ENCODE measurements at regions not wholly inside any gene's neighbourhood (a gene's known extent, or its start where the extent isn't known, plus 50 kb on each side); places are given as distances from the start of the nearest gene placed in this dataset.

DNA sequence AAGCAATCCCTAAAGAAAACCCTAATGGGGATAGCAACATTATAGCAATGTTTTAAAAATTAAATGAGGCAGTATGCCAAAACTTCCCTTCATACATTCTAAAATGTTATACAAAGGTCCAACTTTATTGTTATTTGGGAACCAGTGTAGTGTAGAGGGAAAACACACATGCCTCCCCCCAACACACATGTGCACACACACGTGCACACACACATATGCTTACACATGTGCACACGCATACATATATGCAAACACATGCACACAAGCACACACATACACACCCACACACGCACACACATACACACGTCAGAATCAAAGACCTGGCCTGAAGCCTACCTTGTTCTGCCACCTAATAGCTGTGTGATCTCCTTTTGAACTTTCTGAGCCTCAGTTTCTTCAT, 83.3 kb downstream of the SCN11A start:
- no peak for TF ChIP-seq EZH2 (IDR thresholded peaks at IDR 0.05; ENCODE audit: borderline replicate concordance, insufficient read depth, low read depth, low read length, poor library complexity, severe bottlenecking)
- TF ChIP-seq, protein P1, sequence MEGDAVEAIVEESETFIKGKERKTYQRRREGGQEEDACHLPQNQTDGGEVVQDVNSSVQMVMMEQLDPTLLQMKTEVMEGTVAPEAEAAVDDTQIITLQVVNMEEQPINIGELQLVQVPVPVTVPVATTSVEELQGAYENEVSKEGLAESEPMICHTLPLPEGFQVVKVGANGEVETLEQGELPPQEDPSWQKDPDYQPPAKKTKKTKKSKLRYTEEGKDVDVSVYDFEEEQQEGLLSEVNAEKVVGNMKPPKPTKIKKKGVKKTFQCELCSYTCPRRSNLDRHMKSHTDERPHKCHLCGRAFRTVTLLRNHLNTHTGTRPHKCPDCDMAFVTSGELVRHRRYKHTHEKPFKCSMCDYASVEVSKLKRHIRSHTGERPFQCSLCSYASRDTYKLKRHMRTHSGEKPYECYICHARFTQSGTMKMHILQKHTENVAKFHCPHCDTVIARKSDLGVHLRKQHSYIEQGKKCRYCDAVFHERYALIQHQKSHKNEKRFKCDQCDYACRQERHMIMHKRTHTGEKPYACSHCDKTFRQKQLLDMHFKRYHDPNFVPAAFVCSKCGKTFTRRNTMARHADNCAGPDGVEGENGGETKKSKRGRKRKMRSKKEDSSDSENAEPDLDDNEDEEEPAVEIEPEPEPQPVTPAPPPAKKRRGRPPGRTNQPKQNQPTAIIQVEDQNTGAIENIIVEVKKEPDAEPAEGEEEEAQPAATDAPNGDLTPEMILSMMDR (IDR thresholded peaks at IDR 0.05), result no peak
- Histone ChIP-seq H3K36me3 (replicated peaks in 1 of 2; ENCODE audit: control extremely low read depth in 1 of 2, control insufficient read depth in 1 of 2, extremely low read depth in 1 of 2, insufficient read depth in 2 of 2, low read length in 1 of 2) (no peaks in the 10 kb centered on the region), H3K79me2 (ENCODE audit: control insufficient read depth, insufficient read depth, low read length) (no peaks in the 10 kb centered on the region), H3K4me2 (replicated peaks; ENCODE audit: low read depth, low read length, poor library complexity, severe bottlenecking) (no peak overlapping the region), H2AFZ (ENCODE audit: insufficient read depth, low read depth, low read length, poor library complexity, severe bottlenecking) (no peak overlapping the region), H4K20me1 (ENCODE audit: control insufficient read depth, insufficient read depth, low read length, poor library complexity, severe bottlenecking) (no peaks in the 10 kb centered on the region), H3K27ac (ENCODE audit: low read length in 2 of 2) (no peak overlapping the region), H3K4me1 (ENCODE audit: control insufficient read depth in 2 of 2, insufficient read depth in 2 of 2, low read length in 2 of 2) (no peaks in the 10 kb centered on the region), H3K4me3 (ENCODE audit: control extremely low read depth in 1 of 5, extremely low read depth in 1 of 5, insufficient read depth in 1 of 5, low read depth in 2 of 5, low read length in 4 of 5) (no peak overlapping the region), H3K27me3 (replicated peaks in 1 of 4; ENCODE audit: control extremely low read depth in 1 of 4, control insufficient read depth in 3 of 4, insufficient read depth in 4 of 4, low read length in 3 of 4) (no peaks in the 10 kb centered on the region), H3K9ac (ENCODE audit: low read length) (no peak overlapping the region), H3K9me3 (ENCODE audit: control extremely low read depth in 1 of 3, control insufficient read depth in 2 of 3, insufficient read depth in 1 of 3, low read length in 2 of 3) (no peaks in the 10 kb centered on the region)
- Mint-ChIP-seq H3K27ac (no peak overlapping the region), H3K4me1 (no peaks in the 10 kb centered on the region), H3K27me3 (peaks cover 17% of the 10 kb centered on the region), H3K9me3 (ENCODE audit: insufficient read depth) (no peaks in the 10 kb centered on the region), H3K4me3 (no peak overlapping the region)
- DNase-seq (no peak), ATAC-seq (ENCODE audit: low read depth) (no peak)
- intact Hi-C loops (cut with micrococcal nuclease), result no loop called here
- WGBS (ENCODE audit: insufficient coverage), result 80% methylated on average over 4 of the region's 4 CpGs
- POLR2A ChIA-PET, result no interaction called here
- CTCF ChIA-PET, result no interaction called here

DNA sequence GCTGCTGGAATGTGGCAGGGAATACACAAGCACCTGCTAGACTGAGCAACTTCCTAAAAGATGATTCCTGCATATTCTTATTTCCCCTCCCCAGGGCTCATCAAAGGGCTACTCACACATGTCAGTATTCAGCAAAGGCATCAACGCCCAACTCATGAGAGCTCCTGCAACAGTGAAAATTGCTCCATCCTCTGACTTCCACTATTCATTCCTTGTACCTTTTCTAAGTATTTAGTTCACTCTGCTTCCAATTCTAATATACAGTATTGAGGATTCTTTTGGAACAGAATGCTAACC, 84.1 kb downstream of the SCN11A start:
- H3K36me3 ChIP-seq (replicated peaks in 1 of 2; ENCODE audit: control extremely low read depth in 1 of 2, control insufficient read depth in 1 of 2, extremely low read depth in 1 of 2, insufficient read depth in 2 of 2, low read length in 1 of 2), result no peaks in the 10 kb centered on the region
- no peaks in the 10 kb centered on the region for H3K9me3 ChIP-seq (ENCODE audit: control extremely low read depth in 1 of 3, control insufficient read depth in 2 of 3, insufficient read depth in 1 of 3, low read length in 2 of 3)
- Mint-ChIP-seq H3K27ac (no peak overlapping the region), H3K9me3 (ENCODE audit: insufficient read depth) (no peaks in the 10 kb centered on the region), H3K27me3 (peaks cover 19% of the 10 kb centered on the region), H3K4me1 (no peaks in the 10 kb centered on the region), H3K4me3 (no peak overlapping the region)
- no peak overlapping the region for H3K9ac ChIP-seq (ENCODE audit: low read length)
- DNase-seq (no peak), ATAC-seq (ENCODE audit: low read depth) (no peak)
- no peak overlapping the region for H3K27ac ChIP-seq (ENCODE audit: low read length in 2 of 2)
- TF ChIP-seq EZH2 (IDR thresholded peaks at IDR 0.05; ENCODE audit: borderline replicate concordance, insufficient read depth, low read depth, low read length, poor library complexity, severe bottlenecking), result no peak
- TF ChIP-seq, protein P1 (IDR thresholded peaks at IDR 0.05), result no peak
- ChIA-PET POLR2A (no interaction called here), CTCF (no interaction called here)
- intact Hi-C loops (cut with micrococcal nuclease), result no loop called here
- H4K20me1 ChIP-seq (ENCODE audit: control insufficient read depth, insufficient read depth, low read length, poor library complexity, severe bottlenecking), result no peaks in the 10 kb centered on the region
- no peaks in the 10 kb centered on the region for H3K27me3 ChIP-seq (replicated peaks in 1 of 4; ENCODE audit: control extremely low read depth in 1 of 4, control insufficient read depth in 3 of 4, insufficient read depth in 4 of 4, low read length in 3 of 4)
- no peaks in the 10 kb centered on the region for H3K4me1 ChIP-seq (ENCODE audit: control insufficient read depth in 2 of 2, insufficient read depth in 2 of 2, low read length in 2 of 2)
- no peaks in the 10 kb centered on the region for H3K79me2 ChIP-seq (ENCODE audit: control insufficient read depth, insufficient read depth, low read length)
- H3K4me2 ChIP-seq (replicated peaks; ENCODE audit: low read depth, low read length, poor library complexity, severe bottlenecking), result no peak overlapping the region
- no CpG with 5 or more reads among the region's 1 CpG for WGBS (ENCODE audit: insufficient coverage)
- H3K4me3 ChIP-seq (ENCODE audit: control extremely low read depth in 1 of 5, extremely low read depth in 1 of 5, insufficient read depth in 1 of 5, low read depth in 2 of 5, low read length in 4 of 5), result no peak overlapping the region
- no peak overlapping the region for H2AFZ ChIP-seq (ENCODE audit: insufficient read depth, low read depth, low read length, poor library complexity, severe bottlenecking)

Data from B cell (primary cell).